Testis (tissue), 2 donors: ENCODE measurements at regions not wholly inside any gene's neighbourhood (a gene's known extent, or its start where the extent isn't known, plus 50 kb on each side); places are given as distances from the start of the nearest gene placed in this dataset.

ENCODE experiments used
- DNase-seq: peaks from one replicate; pipeline ENCODE4 v3.0.0-alpha.2; 2019
- H3K27ac ChIP-seq, 2 donors: fragments of 200-600 bp; sonication (generic); one replicate each; pipeline ENCODE4 v1.5.1; 2019
- H3K27me3 ChIP-seq: fragments of 200-600 bp; sonication (generic); one replicate; pipeline ENCODE4 v1.5.1; 2019
- H3K36me3 ChIP-seq: fragments of 200-600 bp; sonication (generic); one replicate; pipeline ENCODE4 v1.5.1; 2017; ENCODE audit warnings: low read depth; ENCODE audit errors: missing control alignments
- H3K4me1 ChIP-seq: fragments of 200-600 bp; sonication (generic); one replicate; pipeline ENCODE4 v1.5.1; 2019
- H3K4me3 ChIP-seq, 2 donors: fragments of 200-600 bp; sonication (generic); one replicate each; pipeline ENCODE4 v1.5.1; 2017 to 2019
- H3K9me3 ChIP-seq: fragments of 200-600 bp; sonication (generic); one replicate; pipeline ENCODE4 v1.5.1; 2017
- POLR2A ChIP-seq: fragments of 450-650 bp; IDR thresholded peaks from one replicate; pipeline ENCODE4 v1.6.1; 2017; ENCODE audit warnings: antibody characterized with exemption, mild to moderate bottlenecking, moderate library complexity
- whole genome bisulfite sequencing, 2 donors: methylation state at CpG; one replicate each; pipeline ENCODE4 v1.1.5; 2018; 5-methylcytosine and 5-hydroxymethylcytosine counted together
- intact Hi-C: fragments of 100-400 bp; cut with DNase I; formaldehyde crosslinking; loops from one replicate; pipeline ENCODE4 v1.15.1; 2023; ENCODE audit warnings: low total_unique reads
- TF ChIP-seq, protein P1 (sequence below), 3 experiments: fragments of 450-650 bp in 2 of 3; fragments of 200-600 bp in 1 of 3; sonication (generic) in 1 of 3; IDR thresholded peaks; one replicate each; pipeline ENCODE4 v1.5.1; 2016 to 2019; ENCODE audit warnings: antibody characterized with exemption in 3 of 3, mild to moderate bottlenecking in 2 of 3, moderate library complexity in 1 of 3

DNA sequence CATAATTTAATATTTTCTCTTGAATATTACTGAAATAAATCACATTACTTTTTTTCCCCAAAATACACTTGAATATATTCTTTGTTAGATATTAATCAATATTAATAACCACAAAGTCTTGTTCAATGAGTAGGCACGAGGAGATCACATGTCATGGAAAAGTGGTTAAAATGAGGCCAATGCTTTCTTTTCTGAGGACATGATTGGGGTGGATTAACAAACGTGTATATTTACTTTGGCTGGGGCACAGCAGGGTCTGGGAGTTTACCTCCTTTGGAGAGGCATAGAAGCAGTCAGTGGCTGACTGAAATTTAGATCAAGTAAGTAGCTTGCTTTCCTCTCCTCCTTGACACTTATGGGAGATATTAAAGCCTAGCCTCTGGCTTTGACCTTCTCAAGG is 664.3 kb upstream of the B3GALT2 start:
- intact Hi-C loops: no loop called here
- no peaks in the 10 kb centered on the region for H3K36me3 ChIP-seq
- no peak for DNase-seq
- no peak overlapping the region for H3K27ac ChIP-seq
- no peak overlapping the region for H3K4me3 ChIP-seq
- WGBS, 2 donors: 49 to 64% methylated on average over 2 of the region's 2 CpGs
- H3K9me3 ChIP-seq: no peaks in the 10 kb centered on the region
- no peaks in the 10 kb centered on the region for H3K4me1 ChIP-seq
- H3K27me3 ChIP-seq: no peaks in the 10 kb centered on the region
- TF ChIP-seq POLR2A: no peak
- TF ChIP-seq, protein P1, sequence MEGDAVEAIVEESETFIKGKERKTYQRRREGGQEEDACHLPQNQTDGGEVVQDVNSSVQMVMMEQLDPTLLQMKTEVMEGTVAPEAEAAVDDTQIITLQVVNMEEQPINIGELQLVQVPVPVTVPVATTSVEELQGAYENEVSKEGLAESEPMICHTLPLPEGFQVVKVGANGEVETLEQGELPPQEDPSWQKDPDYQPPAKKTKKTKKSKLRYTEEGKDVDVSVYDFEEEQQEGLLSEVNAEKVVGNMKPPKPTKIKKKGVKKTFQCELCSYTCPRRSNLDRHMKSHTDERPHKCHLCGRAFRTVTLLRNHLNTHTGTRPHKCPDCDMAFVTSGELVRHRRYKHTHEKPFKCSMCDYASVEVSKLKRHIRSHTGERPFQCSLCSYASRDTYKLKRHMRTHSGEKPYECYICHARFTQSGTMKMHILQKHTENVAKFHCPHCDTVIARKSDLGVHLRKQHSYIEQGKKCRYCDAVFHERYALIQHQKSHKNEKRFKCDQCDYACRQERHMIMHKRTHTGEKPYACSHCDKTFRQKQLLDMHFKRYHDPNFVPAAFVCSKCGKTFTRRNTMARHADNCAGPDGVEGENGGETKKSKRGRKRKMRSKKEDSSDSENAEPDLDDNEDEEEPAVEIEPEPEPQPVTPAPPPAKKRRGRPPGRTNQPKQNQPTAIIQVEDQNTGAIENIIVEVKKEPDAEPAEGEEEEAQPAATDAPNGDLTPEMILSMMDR (IDR thresholded peaks at IDR 0.05): no peak

DNA sequence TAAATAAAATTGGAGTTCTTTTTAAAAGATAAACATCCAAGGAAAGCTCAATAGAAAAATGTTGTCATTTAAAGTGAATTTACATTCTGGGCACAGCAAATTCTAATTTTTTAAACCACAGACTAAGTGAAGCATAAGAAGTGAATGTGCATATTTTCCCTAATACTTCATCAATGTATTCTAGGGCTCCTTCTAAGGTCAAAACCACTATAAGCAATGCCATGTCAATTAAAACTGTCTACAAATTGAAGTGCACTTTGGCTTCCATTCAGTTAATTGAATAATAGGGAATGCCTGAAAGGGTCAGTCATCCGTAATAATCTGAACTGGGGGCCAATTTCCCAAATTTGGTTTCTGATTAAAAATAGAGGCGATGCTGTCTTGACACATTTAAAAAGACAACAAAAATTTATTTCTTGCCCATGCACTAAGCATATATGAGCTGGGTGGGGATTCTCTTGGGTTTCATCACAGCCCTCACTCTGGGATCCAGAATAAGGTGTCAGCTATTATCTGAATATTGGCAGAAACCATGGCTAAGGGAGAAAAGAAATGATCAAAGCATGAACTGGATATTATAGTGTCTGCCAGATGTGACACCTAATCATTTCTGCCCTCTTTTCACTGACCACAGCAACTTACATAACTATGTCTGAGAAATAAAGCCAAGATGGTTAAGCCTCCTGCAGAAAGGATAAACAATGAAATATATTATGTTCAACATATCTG is 660.6 kb upstream of the B3GALT2 start:
- Histone ChIP-seq H3K27ac (no peak overlapping the region), H3K4me3 (no peak overlapping the region), H3K4me1 (no peaks in the 10 kb centered on the region), H3K27me3 (no peaks in the 10 kb centered on the region), H3K9me3 (no peaks in the 10 kb centered on the region), H3K36me3 (no peaks in the 10 kb centered on the region)
- intact Hi-C loops: no loop called here
- no peak for DNase-seq
- WGBS, 2 donors: 82 to 92% methylated on average over 2 of the region's 2 CpGs
- TF ChIP-seq, protein P1 (IDR thresholded peaks at IDR 0.05): no peak
- no peak for TF ChIP-seq POLR2A

DNA sequence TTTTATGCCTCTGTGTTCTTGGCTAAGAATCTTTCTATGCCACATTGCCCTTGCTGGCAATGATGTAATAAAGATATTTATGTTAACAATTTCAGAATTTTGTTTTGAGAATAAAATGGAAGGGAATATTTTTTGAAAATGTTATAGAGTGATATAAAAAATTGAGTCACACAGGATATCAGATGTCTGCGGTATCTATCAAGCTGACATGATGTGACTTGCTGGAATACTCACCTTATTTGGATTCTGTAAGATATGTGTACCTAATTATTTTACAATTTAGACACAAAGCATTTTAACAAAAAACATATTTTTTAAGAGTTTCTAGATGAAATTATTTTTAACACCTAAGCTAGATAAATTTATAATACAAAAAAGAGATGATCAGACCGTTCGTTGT is 660.0 kb upstream of the B3GALT2 start:
- intact Hi-C loops: no loop called here
- Histone ChIP-seq H3K4me3 (no peak overlapping the region), H3K36me3 (no peaks in the 10 kb centered on the region), H3K9me3 (no peaks in the 10 kb centered on the region), H3K27ac (no peak overlapping the region), H3K27me3 (no peaks in the 10 kb centered on the region), H3K4me1 (no peaks in the 10 kb centered on the region)
- DNase-seq: no peak
- no peak for TF ChIP-seq POLR2A
- TF ChIP-seq, protein P1 (IDR thresholded peaks at IDR 0.05): no peak
- 75 to 77% methylated on average over 3 of the region's 3 CpGs for WGBS, 2 donors

DNA sequence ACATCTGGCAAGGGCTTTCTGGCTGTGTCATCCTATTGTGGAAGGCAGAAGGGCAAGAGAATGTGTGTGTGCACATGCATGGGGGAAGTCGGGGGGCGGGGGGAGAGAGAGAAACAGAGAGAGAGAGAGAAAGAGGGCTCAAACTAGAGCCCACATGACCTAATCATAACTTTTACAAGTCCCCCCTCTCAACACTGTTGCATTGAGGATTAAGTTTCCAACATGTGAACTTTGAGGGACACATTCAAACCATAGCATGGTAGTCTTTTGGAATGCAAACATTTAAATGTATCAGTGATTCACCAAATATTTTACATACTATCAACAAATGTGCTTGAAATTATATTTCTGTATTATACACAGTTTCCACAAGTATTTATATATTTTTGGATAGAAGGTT is 655.4 kb upstream of the B3GALT2 start:
- TF ChIP-seq, protein P1 (IDR thresholded peaks at IDR 0.05): no peak
- TF ChIP-seq POLR2A: no peak
- intact Hi-C loops: no loop called here
- no peaks in the 10 kb centered on the region for H3K4me1 ChIP-seq
- WGBS, 2 donors: 42 to 74% methylated on average over 2 of the region's 2 CpGs
- H3K36me3 ChIP-seq: no peaks in the 10 kb centered on the region
- no peak overlapping the region for H3K4me3 ChIP-seq
- H3K9me3 ChIP-seq: no peaks in the 10 kb centered on the region
- DNase-seq: no peak
- H3K27me3 ChIP-seq: no peaks in the 10 kb centered on the region
- no peak overlapping the region for H3K27ac ChIP-seq

DNA sequence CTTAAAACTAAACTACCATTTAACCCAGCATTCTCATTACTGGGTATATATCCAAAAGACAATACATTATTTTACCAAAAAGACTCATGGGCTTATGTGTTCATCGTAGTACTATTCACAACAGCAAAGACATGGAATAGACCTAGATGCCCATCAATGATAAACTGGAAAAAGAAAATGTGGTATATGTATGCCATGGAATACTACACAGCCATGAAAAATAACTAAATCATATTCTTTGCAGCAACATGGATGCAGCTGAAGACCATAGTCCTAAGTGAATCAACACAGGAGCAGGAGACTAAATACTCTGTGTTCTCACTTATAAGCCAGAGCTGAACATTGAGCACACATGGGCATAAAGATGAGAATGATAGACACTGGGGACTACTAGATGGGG is 645.1 kb upstream of the B3GALT2 start:
- intact Hi-C loops: no loop called here

More for the DNA sequence above, 645.1 kb upstream of the B3GALT2 start:
- no peaks in the 10 kb centered on the region for H3K9me3 ChIP-seq
- no peaks in the 10 kb centered on the region for H3K36me3 ChIP-seq
- TF ChIP-seq POLR2A: no peak
- TF ChIP-seq, protein P1 (IDR thresholded peaks at IDR 0.05): no peak
- H3K4me1 ChIP-seq: no peaks in the 10 kb centered on the region
- H3K27me3 ChIP-seq: no peaks in the 10 kb centered on the region
- no peak for DNase-seq
- 96 to 97% methylated on average over 1 of the region's 1 CpG for WGBS, 2 donors
- no peak overlapping the region for H3K4me3 ChIP-seq
- H3K27ac ChIP-seq: no peak overlapping the region
